ENCODE measurements at regions not wholly inside any gene's neighbourhood (a gene's known extent, or its start where the extent isn't known, plus 50 kb on each side); places are given as distances from the start of the nearest gene placed in this dataset.

GRCh38 chr21:28345934-28346333 is 646.7 kb downstream of the LTN1 start:
- BruUV-seq (replicated peaks): no TSS peak
- Histone ChIP-seq H3K27me3 (ENCODE audit: control insufficient read depth, insufficient read depth, low read length) (no peaks in the 10 kb centered on the region), H3K36me3 (ENCODE audit: control insufficient read depth, insufficient read depth, low read length) (no peaks in the 10 kb centered on the region), H3K27ac (ENCODE audit: low read length) (no peak overlapping the region), H3K4me3 (ENCODE audit: low read depth in 2 of 2, low read length in 2 of 2) (no peak overlapping the region), H3K4me1 (ENCODE audit: control insufficient read depth, insufficient read depth, low read length) (no peaks in the 10 kb centered on the region), H3K9me3 (ENCODE audit: control insufficient read depth, insufficient read depth, low read depth, low read length) (no peaks in the 10 kb centered on the region)
- in situ Hi-C loops (cut with HindIII; ENCODE audit: low pct_unique_long_range_greater_than_20kb, low sequenced_read_pairs) (no loop called here), intact Hi-C loops (cut with micrococcal nuclease; ENCODE audit: unreplicated experiment) (no loop called here)
- no peak for DNase-seq (ENCODE audit: low read depth, low spot score)
- CTCF ChIA-PET: no interaction called here
- no peak for ATAC-seq
- TF ChIP-seq POLR2AphosphoS5 (IDR thresholded peaks at IDR 0.05; ENCODE audit: low read depth, low read length) (no peak), TCF7L2 (IDR thresholded peaks at IDR 0.05; ENCODE audit: low read depth, low read length) (no peak), CTCF (IDR thresholded peaks at IDR 0.05) (no peak), REST (IDR thresholded peaks at IDR 0.05; ENCODE audit: insufficient read depth in 1 of 2, low read depth in 2 of 2, low read length in 1 of 2) (no peak), SIN3A (IDR thresholded peaks at IDR 0.05; ENCODE audit: borderline replicate concordance, insufficient read depth, low read depth, low read length) (no peak)
- POLR2A ChIA-PET: no interaction called here

GRCh38 chr21:28344985-28345384 is 647.7 kb downstream of the LTN1 start:
- H3K36me3 ChIP-seq (ENCODE audit: control insufficient read depth, insufficient read depth, low read length): no peaks in the 10 kb centered on the region
- no TSS peak for BruUV-seq (replicated peaks)
- intact Hi-C loops (cut with micrococcal nuclease; ENCODE audit: unreplicated experiment): no loop called here
- DNase-seq (ENCODE audit: low read depth, low spot score): no peak
- no peak overlapping the region for H3K27ac ChIP-seq (ENCODE audit: low read length)
- ChIA-PET CTCF (no interaction called here), POLR2A (no interaction called here)
- H3K4me1 ChIP-seq (ENCODE audit: control insufficient read depth, insufficient read depth, low read length): no peaks in the 10 kb centered on the region
- in situ Hi-C loops (cut with HindIII; ENCODE audit: low pct_unique_long_range_greater_than_20kb, low sequenced_read_pairs): no loop called here
- TF ChIP-seq SIN3A (IDR thresholded peaks at IDR 0.05; ENCODE audit: borderline replicate concordance, insufficient read depth, low read depth, low read length) (no peak), TCF7L2 (IDR thresholded peaks at IDR 0.05; ENCODE audit: low read depth, low read length) (no peak), REST (IDR thresholded peaks at IDR 0.05; ENCODE audit: insufficient read depth in 1 of 2, low read depth in 2 of 2, low read length in 1 of 2) (no peak), POLR2AphosphoS5 (IDR thresholded peaks at IDR 0.05; ENCODE audit: low read depth, low read length) (no peak), CTCF (IDR thresholded peaks at IDR 0.05) (no peak)
- H3K9me3 ChIP-seq (ENCODE audit: control insufficient read depth, insufficient read depth, low read depth, low read length): no peaks in the 10 kb centered on the region
- no peak for ATAC-seq
- H3K27me3 ChIP-seq (ENCODE audit: control insufficient read depth, insufficient read depth, low read length): no peaks in the 10 kb centered on the region
- H3K4me3 ChIP-seq (ENCODE audit: low read depth in 2 of 2, low read length in 2 of 2): no peak overlapping the region
